Adrenal gland (tissue), 5 donors: ENCODE measurements at regions not wholly inside any gene's neighbourhood (a gene's known extent, or its start where the extent isn't known, plus 50 kb on each side); places are given as distances from the start of the nearest gene placed in this dataset.

ENCODE experiments used
- POLR2A ChIP-seq, 2 donors: fragments of 450-650 bp; IDR thresholded peaks; one replicate each; pipeline ENCODE4 v1.6.1; 2017; ENCODE audit warnings: antibody characterized with exemption in 2 of 2, mild to moderate bottlenecking in 2 of 2, moderate library complexity in 1 of 2
- TF ChIP-seq, protein P1 (sequence below), 6 experiments: fragments of 450-650 bp in 4 of 6; fragments of 200-600 bp in 2 of 6; sonication (generic) in 1 of 6; IDR thresholded peaks; 1 replicate in 5 of 6; 2 replicates in 1 of 6; pipeline versions ENCODE4 v1.5.1 to v1.8.0; 2016 to 2021; ENCODE audit warnings: antibody characterized with exemption in 6 of 6, mild to moderate bottlenecking in 2 of 6, moderate library complexity in 1 of 6
- donor health status: DM: no; HTN: no; CAD: no.

GRCh38 chr6:90689172-90689571 lies 102.3 kb upstream of the MAP3K7 start:
- TF ChIP-seq, protein P1, sequence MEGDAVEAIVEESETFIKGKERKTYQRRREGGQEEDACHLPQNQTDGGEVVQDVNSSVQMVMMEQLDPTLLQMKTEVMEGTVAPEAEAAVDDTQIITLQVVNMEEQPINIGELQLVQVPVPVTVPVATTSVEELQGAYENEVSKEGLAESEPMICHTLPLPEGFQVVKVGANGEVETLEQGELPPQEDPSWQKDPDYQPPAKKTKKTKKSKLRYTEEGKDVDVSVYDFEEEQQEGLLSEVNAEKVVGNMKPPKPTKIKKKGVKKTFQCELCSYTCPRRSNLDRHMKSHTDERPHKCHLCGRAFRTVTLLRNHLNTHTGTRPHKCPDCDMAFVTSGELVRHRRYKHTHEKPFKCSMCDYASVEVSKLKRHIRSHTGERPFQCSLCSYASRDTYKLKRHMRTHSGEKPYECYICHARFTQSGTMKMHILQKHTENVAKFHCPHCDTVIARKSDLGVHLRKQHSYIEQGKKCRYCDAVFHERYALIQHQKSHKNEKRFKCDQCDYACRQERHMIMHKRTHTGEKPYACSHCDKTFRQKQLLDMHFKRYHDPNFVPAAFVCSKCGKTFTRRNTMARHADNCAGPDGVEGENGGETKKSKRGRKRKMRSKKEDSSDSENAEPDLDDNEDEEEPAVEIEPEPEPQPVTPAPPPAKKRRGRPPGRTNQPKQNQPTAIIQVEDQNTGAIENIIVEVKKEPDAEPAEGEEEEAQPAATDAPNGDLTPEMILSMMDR (IDR thresholded peaks at IDR 0.05) = no peak
- TF ChIP-seq POLR2A (IDR thresholded peaks at IDR 0.05) = no peak
